ENCODE measurements at regions not wholly inside any gene's neighbourhood (a gene's known extent, or its start where the extent isn't known, plus 50 kb on each side); places are given as distances from the start of the nearest gene placed in this dataset.

DNA sequence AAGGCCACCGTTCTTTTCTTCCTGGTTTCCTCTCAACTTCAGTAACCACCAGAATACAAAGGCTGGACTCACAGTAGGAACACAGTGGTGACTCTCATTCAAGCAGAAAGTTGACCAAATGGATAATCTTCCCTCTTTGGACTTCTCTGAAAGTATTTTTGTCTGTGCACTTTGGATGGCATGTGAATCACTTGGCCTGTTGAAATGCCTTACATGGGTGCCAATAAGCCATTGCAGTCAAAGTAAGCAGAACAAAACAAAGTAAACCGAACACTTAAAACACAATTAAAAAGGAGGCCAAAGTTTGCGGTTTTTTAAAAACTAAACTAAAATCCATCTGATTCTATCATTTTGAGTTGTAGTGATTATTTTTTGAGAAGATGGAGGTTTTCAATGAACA lies 370.1 kb upstream of the DDHD1 start:
- Histone ChIP-seq H3K4me1 (ENCODE audit: insufficient read depth) (no peaks in the 10 kb centered on the region), H3K79me2 (replicated peaks; ENCODE audit: insufficient read depth) (no peaks in the 10 kb centered on the region), H3K27ac (ENCODE audit: low read depth) (no peak overlapping the region), H3K4me2 (no peak overlapping the region), H3K9me2 (ENCODE audit: insufficient read depth) (peaks cover 19% of the 10 kb centered on the region), H3K27me3 (ENCODE audit: insufficient read depth) (no peaks in the 10 kb centered on the region), H3F3A (replicated peaks; ENCODE audit: low read depth) (no peaks in the 10 kb centered on the region), H2AFZ (no peak overlapping the region), H3K4me3 (no peak overlapping the region), H3K36me3 (ENCODE audit: insufficient read depth) (no peaks in the 10 kb centered on the region), H4K20me1 (replicated peaks; ENCODE audit: insufficient read depth) (no peaks in the 10 kb centered on the region)
- Mint-ChIP-seq H3K4me3 (no peak overlapping the region), H3K4me1 (no peaks in the 10 kb centered on the region), H3K36me3 (ENCODE audit: low read depth) (no peaks in the 10 kb centered on the region), H3K27me3 (ENCODE audit: insufficient read depth, low read depth, poor library complexity) (peaks cover 1% of the 10 kb centered on the region), H3K27ac (no peak overlapping the region), H3K9me3 (peaks cover 5% of the 10 kb centered on the region; the same call in 2 of the 3 replicates)
- DNase-seq (ENCODE audit: low spot score) = no peak
- no peak for ATAC-seq
- TF ChIP-seq CREB1 (CRISPR knock-in tag; IDR thresholded peaks at IDR 0.05; ENCODE audit: low read depth) (no peak), STAT1 (IDR thresholded peaks at IDR 0.05; ENCODE audit: unreplicated experiment) (no peak), ZNF331 (CRISPR knock-in tag; IDR thresholded peaks at IDR 0.05; ENCODE audit: low read depth) (no peak), ZNF114 (CRISPR knock-in tag; IDR thresholded peaks at IDR 0.05) (no peak), EZH2phosphoT487 (IDR thresholded peaks at IDR 0.05; ENCODE audit: unreplicated experiment) (no peak), NANOG (IDR thresholded peaks at IDR 0.05; ENCODE audit: borderline replicate concordance) (no peak), CTCF (conservative IDR thresholded peaks at IDR 0.05; ENCODE audit: low read depth in 2 of 2) (no peak), EZH2 (IDR thresholded peaks at IDR 0.05; ENCODE audit: low read depth, unreplicated experiment) (no peak), JUNB (IDR thresholded peaks at IDR 0.05; ENCODE audit: unreplicated experiment) (no peak), POLR2AphosphoS5 (IDR thresholded peaks at IDR 0.05; ENCODE audit: low read depth) (no peak)
- TF ChIP-seq, protein P1, sequence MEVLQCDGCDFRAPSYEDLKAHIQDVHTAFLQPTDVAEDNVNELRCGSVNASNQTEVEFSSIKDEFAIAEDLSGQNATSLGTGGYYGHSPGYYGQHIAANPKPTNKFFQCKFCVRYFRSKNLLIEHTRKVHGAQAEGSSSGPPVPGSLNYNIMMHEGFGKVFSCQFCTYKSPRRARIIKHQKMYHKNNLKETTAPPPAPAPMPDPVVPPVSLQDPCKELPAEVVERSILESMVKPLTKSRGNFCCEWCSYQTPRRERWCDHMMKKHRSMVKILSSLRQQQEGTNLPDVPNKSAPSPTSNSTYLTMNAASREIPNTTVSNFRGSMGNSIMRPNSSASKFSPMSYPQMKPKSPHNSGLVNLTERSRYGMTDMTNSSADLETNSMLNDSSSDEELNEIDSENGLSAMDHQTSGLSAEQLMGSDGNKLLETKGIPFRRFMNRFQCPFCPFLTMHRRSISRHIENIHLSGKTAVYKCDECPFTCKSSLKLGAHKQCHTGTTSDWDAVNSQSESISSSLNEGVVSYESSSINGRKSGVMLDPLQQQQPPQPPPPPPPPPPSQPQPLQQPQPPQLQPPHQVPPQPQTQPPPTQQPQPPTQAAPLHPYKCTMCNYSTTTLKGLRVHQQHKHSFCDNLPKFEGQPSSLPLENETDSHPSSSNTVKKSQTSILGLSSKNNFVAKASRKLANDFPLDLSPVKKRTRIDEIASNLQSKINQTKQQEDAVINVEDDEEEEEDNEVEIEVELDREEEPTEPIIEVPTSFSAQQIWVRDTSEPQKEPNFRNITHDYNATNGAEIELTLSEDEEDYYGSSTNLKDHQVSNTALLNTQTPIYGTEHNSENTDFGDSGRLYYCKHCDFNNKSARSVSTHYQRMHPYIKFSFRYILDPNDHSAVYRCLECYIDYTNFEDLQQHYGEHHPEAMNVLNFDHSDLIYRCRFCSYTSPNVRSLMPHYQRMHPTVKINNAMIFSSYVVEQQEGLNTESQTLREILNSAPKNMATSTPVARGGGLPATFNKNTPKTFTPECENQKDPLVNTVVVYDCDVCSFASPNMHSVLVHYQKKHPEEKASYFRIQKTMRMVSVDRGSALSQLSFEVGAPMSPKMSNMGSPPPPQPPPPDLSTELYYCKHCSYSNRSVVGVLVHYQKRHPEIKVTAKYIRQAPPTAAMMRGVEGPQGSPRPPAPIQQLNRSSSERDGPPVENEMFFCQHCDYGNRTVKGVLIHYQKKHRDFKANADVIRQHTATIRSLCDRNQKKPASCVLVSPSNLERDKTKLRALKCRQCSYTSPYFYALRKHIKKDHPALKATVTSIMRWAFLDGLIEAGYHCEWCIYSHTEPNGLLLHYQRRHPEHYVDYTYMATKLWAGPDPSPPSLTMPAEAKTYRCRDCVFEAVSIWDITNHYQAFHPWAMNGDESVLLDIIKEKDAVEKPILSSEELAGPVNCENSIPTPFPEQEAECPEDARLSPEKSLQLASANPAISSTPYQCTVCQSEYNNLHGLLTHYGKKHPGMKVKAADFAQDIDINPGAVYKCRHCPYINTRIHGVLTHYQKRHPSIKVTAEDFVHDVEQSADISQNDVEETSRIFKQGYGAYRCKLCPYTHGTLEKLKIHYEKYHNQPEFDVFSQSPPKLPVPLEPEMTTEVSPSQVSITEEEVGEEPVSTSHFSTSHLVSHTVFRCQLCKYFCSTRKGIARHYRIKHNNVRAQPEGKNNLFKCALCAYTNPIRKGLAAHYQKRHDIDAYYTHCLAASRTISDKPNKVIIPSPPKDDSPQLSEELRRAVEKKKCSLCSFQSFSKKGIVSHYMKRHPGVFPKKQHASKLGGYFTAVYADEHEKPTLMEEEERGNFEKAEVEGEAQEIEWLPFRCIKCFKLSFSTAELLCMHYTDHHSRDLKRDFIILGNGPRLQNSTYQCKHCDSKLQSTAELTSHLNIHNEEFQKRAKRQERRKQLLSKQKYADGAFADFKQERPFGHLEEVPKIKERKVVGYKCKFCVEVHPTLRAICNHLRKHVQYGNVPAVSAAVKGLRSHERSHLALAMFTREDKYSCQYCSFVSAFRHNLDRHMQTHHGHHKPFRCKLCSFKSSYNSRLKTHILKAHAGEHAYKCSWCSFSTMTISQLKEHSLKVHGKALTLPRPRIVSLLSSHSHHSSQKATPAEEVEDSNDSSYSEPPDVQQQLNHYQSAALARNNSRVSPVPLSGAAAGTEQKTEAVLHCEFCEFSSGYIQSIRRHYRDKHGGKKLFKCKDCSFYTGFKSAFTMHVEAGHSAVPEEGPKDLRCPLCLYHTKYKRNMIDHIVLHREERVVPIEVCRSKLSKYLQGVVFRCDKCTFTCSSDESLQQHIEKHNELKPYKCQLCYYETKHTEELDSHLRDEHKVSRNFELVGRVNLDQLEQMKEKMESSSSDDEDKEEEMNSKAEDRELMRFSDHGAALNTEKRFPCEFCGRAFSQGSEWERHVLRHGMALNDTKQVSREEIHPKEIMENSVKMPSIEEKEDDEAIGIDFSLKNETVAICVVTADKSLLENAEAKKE (CRISPR knock-in tag; IDR thresholded peaks at IDR 0.05) = no peak
- TF ChIP-seq, protein P2, sequence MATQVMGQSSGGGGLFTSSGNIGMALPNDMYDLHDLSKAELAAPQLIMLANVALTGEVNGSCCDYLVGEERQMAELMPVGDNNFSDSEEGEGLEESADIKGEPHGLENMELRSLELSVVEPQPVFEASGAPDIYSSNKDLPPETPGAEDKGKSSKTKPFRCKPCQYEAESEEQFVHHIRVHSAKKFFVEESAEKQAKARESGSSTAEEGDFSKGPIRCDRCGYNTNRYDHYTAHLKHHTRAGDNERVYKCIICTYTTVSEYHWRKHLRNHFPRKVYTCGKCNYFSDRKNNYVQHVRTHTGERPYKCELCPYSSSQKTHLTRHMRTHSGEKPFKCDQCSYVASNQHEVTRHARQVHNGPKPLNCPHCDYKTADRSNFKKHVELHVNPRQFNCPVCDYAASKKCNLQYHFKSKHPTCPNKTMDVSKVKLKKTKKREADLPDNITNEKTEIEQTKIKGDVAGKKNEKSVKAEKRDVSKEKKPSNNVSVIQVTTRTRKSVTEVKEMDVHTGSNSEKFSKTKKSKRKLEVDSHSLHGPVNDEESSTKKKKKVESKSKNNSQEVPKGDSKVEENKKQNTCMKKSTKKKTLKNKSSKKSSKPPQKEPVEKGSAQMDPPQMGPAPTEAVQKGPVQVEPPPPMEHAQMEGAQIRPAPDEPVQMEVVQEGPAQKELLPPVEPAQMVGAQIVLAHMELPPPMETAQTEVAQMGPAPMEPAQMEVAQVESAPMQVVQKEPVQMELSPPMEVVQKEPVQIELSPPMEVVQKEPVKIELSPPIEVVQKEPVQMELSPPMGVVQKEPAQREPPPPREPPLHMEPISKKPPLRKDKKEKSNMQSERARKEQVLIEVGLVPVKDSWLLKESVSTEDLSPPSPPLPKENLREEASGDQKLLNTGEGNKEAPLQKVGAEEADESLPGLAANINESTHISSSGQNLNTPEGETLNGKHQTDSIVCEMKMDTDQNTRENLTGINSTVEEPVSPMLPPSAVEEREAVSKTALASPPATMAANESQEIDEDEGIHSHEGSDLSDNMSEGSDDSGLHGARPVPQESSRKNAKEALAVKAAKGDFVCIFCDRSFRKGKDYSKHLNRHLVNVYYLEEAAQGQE (IDR thresholded peaks at IDR 0.05; ENCODE audit: unreplicated experiment) = no peak
- TF ChIP-seq, protein P3, sequence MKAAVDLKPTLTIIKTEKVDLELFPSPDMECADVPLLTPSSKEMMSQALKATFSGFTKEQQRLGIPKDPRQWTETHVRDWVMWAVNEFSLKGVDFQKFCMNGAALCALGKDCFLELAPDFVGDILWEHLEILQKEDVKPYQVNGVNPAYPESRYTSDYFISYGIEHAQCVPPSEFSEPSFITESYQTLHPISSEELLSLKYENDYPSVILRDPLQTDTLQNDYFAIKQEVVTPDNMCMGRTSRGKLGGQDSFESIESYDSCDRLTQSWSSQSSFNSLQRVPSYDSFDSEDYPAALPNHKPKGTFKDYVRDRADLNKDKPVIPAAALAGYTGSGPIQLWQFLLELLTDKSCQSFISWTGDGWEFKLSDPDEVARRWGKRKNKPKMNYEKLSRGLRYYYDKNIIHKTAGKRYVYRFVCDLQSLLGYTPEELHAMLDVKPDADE (IDR thresholded peaks at IDR 0.05) = no peak

All from GM23338 (cell line).